DOHH2 (cell line): ENCODE measurements at regions not wholly inside any gene's neighbourhood (a gene's known extent, or its start where the extent isn't known, plus 50 kb on each side); places are given as distances from the start of the nearest gene placed in this dataset.

ENCODE experiments used
- H3F3A ChIP-seq: fragments of 200-600 bp; sonication (generic), shearing (Covaris generic); 2 replicates; pipeline ENCODE4 v1.6.0; 2016; ENCODE audit warnings: antibody characterized with exemption, mild to moderate bottlenecking; ENCODE audit not compliant: control insufficient read depth, insufficient read depth
- H3K27ac ChIP-seq: fragments of 200-600 bp; sonication (generic); 2 replicates; pipeline ENCODE4 v1.5.1; 2014; ENCODE audit warnings: low read depth, mild to moderate bottlenecking, low read length, moderate library complexity
- H3K27me3 ChIP-seq: fragments of 200-600 bp; sonication (generic); 2 replicates; pipeline ENCODE4 v1.6.1; 2014; ENCODE audit warnings: mild to moderate bottlenecking, low read length, mixed read lengths; ENCODE audit not compliant: control insufficient read depth
- H3K36me3 ChIP-seq: fragments of 200-600 bp; sonication (generic); 2 replicates; pipeline ENCODE4 v1.6.1; 2014; ENCODE audit warnings: mild to moderate bottlenecking, low read length, moderate library complexity, mixed read lengths; ENCODE audit not compliant: control insufficient read depth
- H3K4me1 ChIP-seq: fragments of 200-600 bp; sonication (generic); 2 replicates; pipeline ENCODE4 v1.6.1; 2014; ENCODE audit warnings: mild to moderate bottlenecking, low read length, mixed read lengths; ENCODE audit not compliant: control insufficient read depth
- H3K4me2 ChIP-seq: fragments of 200-600 bp; sonication (generic); 2 replicates; pipeline ENCODE4 v1.6.0; 2014; ENCODE audit warnings: mild to moderate bottlenecking, low read length, moderate library complexity
- H3K4me3 ChIP-seq: fragments of 200-600 bp; sonication (generic); 2 replicates; pipeline ENCODE4 v1.5.1; 2014; ENCODE audit warnings: mild to moderate bottlenecking, low read length, mixed read lengths
- H3K79me2 ChIP-seq: fragments of 200-600 bp; sonication (generic); 2 replicates; pipeline ENCODE4 v1.6.1; 2014; ENCODE audit warnings: mild to moderate bottlenecking, low read length, mixed read lengths; ENCODE audit not compliant: control insufficient read depth
- H3K9me2 ChIP-seq: fragments of 200-600 bp; sonication (generic); replicated peaks from 2 replicates; pipeline ENCODE4 v1.6.1; 2014; ENCODE audit warnings: mild to moderate bottlenecking, low read length, mixed read lengths; ENCODE audit not compliant: control insufficient read depth
- H3K9me3 ChIP-seq: fragments of 200-600 bp; sonication (generic); 2 replicates; pipeline ENCODE4 v1.6.1; 2014; ENCODE audit warnings: antibody characterized with exemption, low read length, mixed read lengths; ENCODE audit not compliant: control insufficient read depth, insufficient read depth
- H4K20me1 ChIP-seq: fragments of 200-600 bp; sonication (generic); 2 replicates; pipeline ENCODE4 v1.6.0; 2014; ENCODE audit warnings: low read depth, mild to moderate bottlenecking, antibody characterized with exemption, low read length, moderate library complexity; ENCODE audit not compliant: control insufficient read depth, insufficient read depth
- CTCF ChIP-seq: fragments of 200-600 bp; sonication (generic); IDR thresholded peaks from one replicate; pipeline ENCODE4 v1.5.1; 2014; ENCODE audit warnings: antibody characterized with exemption, mild to moderate bottlenecking, low read depth, low read length; ENCODE audit not compliant: poor library complexity, severe bottlenecking
- EZH2phosphoT487 ChIP-seq: fragments of 200-600 bp; sonication (generic); IDR thresholded peaks from 2 replicates; pipeline ENCODE4 v1.6.1; 2017; ENCODE audit warnings: borderline replicate concordance, mild to moderate bottlenecking, antibody characterized with exemption, low read length, moderate library complexity, mixed read lengths

- Histone ChIP-seq H3K4me1 (no peaks in the 10 kb centered on the region), H4K20me1 (no peaks in the 10 kb centered on the region), H3K36me3 (no peaks in the 10 kb centered on the region), H3K27ac (no peak overlapping the region), H3K9me2 (no peaks in the 10 kb centered on the region), H3K27me3 (no peaks in the 10 kb centered on the region), H3K4me2 (no peak overlapping the region), H3K4me3 (no peak overlapping the region), H3K9me3 (no peaks in the 10 kb centered on the region), H3F3A (no peaks in the 10 kb centered on the region), H3K79me2 (no peaks in the 10 kb centered on the region)
- TF ChIP-seq CTCF (no peak), EZH2phosphoT487 (no peak)
These were observed 215.2 kb upstream of the SGO1 start for GRCh38 chr3:20401253-20401652.

GRCh38 chr3:20400686-20401085 lies 214.7 kb upstream of the SGO1 start:
- Histone ChIP-seq H3F3A (no peaks in the 10 kb centered on the region), H3K36me3 (no peaks in the 10 kb centered on the region)

GRCh38 chr3:20400281-20400680 lies 214.3 kb upstream of the SGO1 start:
- H3K4me3 ChIP-seq = no peak overlapping the region
- H3K4me1 ChIP-seq = no peaks in the 10 kb centered on the region
- H3K9me2 ChIP-seq = no peaks in the 10 kb centered on the region
- no peak overlapping the region for H3K4me2 ChIP-seq
- no peaks in the 10 kb centered on the region for H3K9me3 ChIP-seq
- no peaks in the 10 kb centered on the region for H3F3A ChIP-seq
- H3K27ac ChIP-seq = no peak overlapping the region
- H3K36me3 ChIP-seq = no peaks in the 10 kb centered on the region
- no peaks in the 10 kb centered on the region for H4K20me1 ChIP-seq
- H3K27me3 ChIP-seq = no peaks in the 10 kb centered on the region
- no peaks in the 10 kb centered on the region for H3K79me2 ChIP-seq
- no peak for TF ChIP-seq CTCF
- TF ChIP-seq EZH2phosphoT487 = no peak

More at GRCh38 chr3:20400686-20401085, 214.7 kb upstream of the SGO1 start:
- TF ChIP-seq CTCF (no peak), EZH2phosphoT487 (no peak)
- no peaks in the 10 kb centered on the region for H3K9me3 ChIP-seq
- H3K79me2 ChIP-seq = no peaks in the 10 kb centered on the region
- no peaks in the 10 kb centered on the region for H3K9me2 ChIP-seq
- H3K4me1 ChIP-seq = no peaks in the 10 kb centered on the region
- H3K4me3 ChIP-seq = no peak overlapping the region
- no peak overlapping the region for H3K4me2 ChIP-seq
- no peaks in the 10 kb centered on the region for H4K20me1 ChIP-seq
- no peak overlapping the region for H3K27ac ChIP-seq
- no peaks in the 10 kb centered on the region for H3K27me3 ChIP-seq

GRCh38 chr3:20396335-20396734 lies 210.3 kb upstream of the SGO1 start:
- Histone ChIP-seq H3K27me3 (no peaks in the 10 kb centered on the region), H3K9me2 (no peaks in the 10 kb centered on the region), H3K79me2 (no peaks in the 10 kb centered on the region), H3K27ac (no peak overlapping the region), H3K4me1 (no peaks in the 10 kb centered on the region), H3K4me2 (no peak overlapping the region), H4K20me1 (no peaks in the 10 kb centered on the region), H3K4me3 (no peak overlapping the region), H3K9me3 (no peaks in the 10 kb centered on the region), H3K36me3 (no peaks in the 10 kb centered on the region), H3F3A (no peaks in the 10 kb centered on the region)
- TF ChIP-seq CTCF = no peak
